ENCODE measurements at regions not wholly inside any gene's neighbourhood (a gene's known extent, or its start where the extent isn't known, plus 50 kb on each side); places are given as distances from the start of the nearest gene placed in this dataset.

GRCh38 chr13:106306748-106307277 is 228.6 kb downstream of the EFNB2 start:
- in situ Hi-C loops (cut with MboI; ENCODE audit: low sequenced_read_pairs): no loop called here

- in situ Hi-C loops (cut with MboI; ENCODE audit: low sequenced_read_pairs): no loop called here
Observed at GRCh38 chr13:106302843-106303242, 232.6 kb downstream of the EFNB2 start.

- in situ Hi-C loops (cut with MboI; ENCODE audit: low sequenced_read_pairs): no loop called here
Observed at GRCh38 chr13:106302011-106302410, 233.5 kb downstream of the EFNB2 start.

GRCh38 chr13:106299621-106300020 is 235.8 kb downstream of the EFNB2 start:
- in situ Hi-C loops (cut with MboI; ENCODE audit: low sequenced_read_pairs): no loop called here

GRCh38 chr13:106297283-106297682 is 238.2 kb downstream of the EFNB2 start:
- in situ Hi-C loops (cut with MboI; ENCODE audit: low sequenced_read_pairs): no loop called here

GRCh38 chr13:106296723-106297122 is 238.7 kb downstream of the EFNB2 start:
- in situ Hi-C loops (cut with MboI; ENCODE audit: low sequenced_read_pairs): no loop called here

- in situ Hi-C loops (cut with MboI; ENCODE audit: low sequenced_read_pairs): no loop called here
Observed at GRCh38 chr13:106295971-106296370, 239.5 kb downstream of the EFNB2 start.

- in situ Hi-C loops (cut with MboI; ENCODE audit: low sequenced_read_pairs): no loop called here
Observed at GRCh38 chr13:106291006-106291405, 244.5 kb downstream of the EFNB2 start.

GRCh38 chr13:106287351-106287750 is 248.1 kb downstream of the EFNB2 start:
- in situ Hi-C loops (cut with MboI; ENCODE audit: low sequenced_read_pairs): no loop called here

GRCh38 chr13:106286811-106287210 is 248.7 kb downstream of the EFNB2 start:
- in situ Hi-C loops (cut with MboI; ENCODE audit: low sequenced_read_pairs): no loop called here

GRCh38 chr13:106284358-106284757 is 251.1 kb downstream of the EFNB2 start:
- in situ Hi-C loops (cut with MboI; ENCODE audit: low sequenced_read_pairs): no loop called here

- in situ Hi-C loops (cut with MboI; ENCODE audit: low sequenced_read_pairs): no loop called here
Observed at GRCh38 chr13:106281426-106281825, 254.0 kb downstream of the EFNB2 start.

GRCh38 chr13:106277484-106278154 is 257.8 kb downstream of the EFNB2 start:
- in situ Hi-C loops (cut with MboI; ENCODE audit: low sequenced_read_pairs): no loop called here

GRCh38 chr13:106276876-106277275 is 258.6 kb downstream of the EFNB2 start:
- in situ Hi-C loops (cut with MboI; ENCODE audit: low sequenced_read_pairs): no loop called here

GRCh38 chr13:106275446-106276032 is 259.9 kb downstream of the EFNB2 start:
- in situ Hi-C loops (cut with MboI; ENCODE audit: low sequenced_read_pairs): no loop called here

GRCh38 chr13:106274551-106275203 is 260.8 kb downstream of the EFNB2 start:
- in situ Hi-C loops (cut with MboI; ENCODE audit: low sequenced_read_pairs): no loop called here

GRCh38 chr13:106263801-106264200 is 271.7 kb downstream of the EFNB2 start:
- in situ Hi-C loops (cut with MboI; ENCODE audit: low sequenced_read_pairs): no loop called here

GRCh38 chr13:106262886-106263285 is 272.6 kb downstream of the EFNB2 start:
- in situ Hi-C loops (cut with MboI; ENCODE audit: low sequenced_read_pairs): no loop called here

GRCh38 chr13:106261450-106261849 is 274.0 kb downstream of the EFNB2 start:
- in situ Hi-C loops (cut with MboI; ENCODE audit: low sequenced_read_pairs): no loop called here

- in situ Hi-C loops (cut with MboI; ENCODE audit: low sequenced_read_pairs): no loop called here
Observed at GRCh38 chr13:106260352-106260751, 275.1 kb downstream of the EFNB2 start.

GRCh38 chr13:106259928-106260327 is 275.5 kb downstream of the EFNB2 start:
- in situ Hi-C loops (cut with MboI; ENCODE audit: low sequenced_read_pairs): no loop called here

GRCh38 chr13:106246666-106247188 is 288.7 kb downstream of the EFNB2 start:
- in situ Hi-C loops (cut with MboI; ENCODE audit: low sequenced_read_pairs): no loop called here

All from HL-60/S4 (cell line).